ENCODE measurements at regions not wholly inside any gene's neighbourhood (a gene's known extent, or its start where the extent isn't known, plus 50 kb on each side); places are given as distances from the start of the nearest gene placed in this dataset.

GRCh38 chr5:121008041-121008440, 543.9 kb downstream of the PRR16 start:
- no peak for DNase-seq

GRCh38 chr5:121009058-121009457, 545.0 kb downstream of the PRR16 start:
- no peak for DNase-seq

GRCh38 chr5:121018004-121018403, 553.9 kb downstream of the PRR16 start:
- DNase-seq: no peak

- no peak for DNase-seq
Measured at GRCh38 chr5:121019106-121019505, 555.0 kb downstream of the PRR16 start.

- DNase-seq: no peak
Measured at GRCh38 chr5:121019734-121020133, 555.6 kb downstream of the PRR16 start.

GRCh38 chr5:121021681-121022080, 557.6 kb downstream of the PRR16 start:
- DNase-seq: no peak

- no peak for DNase-seq
Measured at GRCh38 chr5:121024416-121025311, 560.6 kb downstream of the PRR16 start.

- DNase-seq: no peak
Measured at GRCh38 chr5:121025671-121026070, 561.6 kb downstream of the PRR16 start.

GRCh38 chr5:121027636-121028035, 563.5 kb downstream of the PRR16 start:
- no peak for DNase-seq

- DNase-seq: no peak
Measured at GRCh38 chr5:121029536-121030245, 565.6 kb downstream of the PRR16 start.

GRCh38 chr5:121031491-121031890, 567.4 kb downstream of the PRR16 start:
- DNase-seq: no peak

GRCh38 chr5:121033334-121033733, 569.2 kb downstream of the PRR16 start:
- DNase-seq: no peak

- no peak for DNase-seq
Measured at GRCh38 chr5:121038438-121038837, 574.3 kb downstream of the PRR16 start.

GRCh38 chr5:121049971-121050370, 585.9 kb downstream of the PRR16 start:
- no peak for DNase-seq

- no peak for DNase-seq
Measured at GRCh38 chr5:121053055-121053985, 589.2 kb downstream of the PRR16 start.

GRCh38 chr5:121055586-121055985, 591.5 kb downstream of the PRR16 start:
- no peak for DNase-seq

GRCh38 chr5:121064241-121064640, 600.1 kb downstream of the PRR16 start:
- DNase-seq: peak; percentile 71

GRCh38 chr5:121086671-121087070, 622.6 kb downstream of the PRR16 start:
- DNase-seq: no peak

GRCh38 chr5:121087560-121087959, 623.5 kb downstream of the PRR16 start:
- DNase-seq: no peak

GRCh38 chr5:121088341-121088740, 624.2 kb downstream of the PRR16 start:
- no peak for DNase-seq

- DNase-seq: no peak
Measured at GRCh38 chr5:121090822-121091221, 626.7 kb downstream of the PRR16 start.

GRCh38 chr5:121100931-121101330, 636.8 kb downstream of the PRR16 start:
- no peak for DNase-seq

- DNase-seq: no peak
Measured at GRCh38 chr5:121105921-121106320, 641.8 kb downstream of the PRR16 start.
